ENCODE measurements at regions not wholly inside any gene's neighbourhood (a gene's known extent, or its start where the extent isn't known, plus 50 kb on each side); places are given as distances from the start of the nearest gene placed in this dataset.

GRCh38 chr6:53744321-53744720, 50.5 kb upstream of the LRRC1 start:
- DNase-seq = no peak

GRCh38 chr6:53741034-53741823, 53.6 kb upstream of the LRRC1 start:
- peak; percentile 27 to 49 for DNase-seq

DNA sequence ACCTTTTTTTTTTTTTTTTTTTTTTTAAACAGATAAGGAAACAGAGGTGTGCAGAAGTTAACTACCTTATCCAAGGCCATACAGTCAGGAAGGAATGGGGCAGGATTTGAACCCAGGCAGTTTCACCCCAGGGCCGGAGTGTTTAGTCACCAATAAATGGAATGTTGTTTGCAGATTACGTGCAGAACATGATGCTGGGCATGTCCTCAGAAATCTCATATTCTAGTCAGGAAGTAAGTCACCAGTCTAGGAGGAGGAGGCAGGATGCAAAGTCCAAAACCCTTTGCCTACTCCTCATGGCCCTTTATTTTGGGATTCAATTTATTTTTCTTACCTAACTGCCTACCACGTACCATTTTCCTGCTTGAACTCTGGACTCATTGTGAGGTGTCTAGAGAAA, 57.1 kb upstream of the LRRC1 start:
- no peak for DNase-seq

GRCh38 chr6:53735896-53736295, 58.9 kb upstream of the LRRC1 start:
- no peak for DNase-seq

- peak in 1 of 2 donors; percentile 33 for DNase-seq
Measured at GRCh38 chr6:53734473-53735299, 60.1 kb upstream of the LRRC1 start.

DNA sequence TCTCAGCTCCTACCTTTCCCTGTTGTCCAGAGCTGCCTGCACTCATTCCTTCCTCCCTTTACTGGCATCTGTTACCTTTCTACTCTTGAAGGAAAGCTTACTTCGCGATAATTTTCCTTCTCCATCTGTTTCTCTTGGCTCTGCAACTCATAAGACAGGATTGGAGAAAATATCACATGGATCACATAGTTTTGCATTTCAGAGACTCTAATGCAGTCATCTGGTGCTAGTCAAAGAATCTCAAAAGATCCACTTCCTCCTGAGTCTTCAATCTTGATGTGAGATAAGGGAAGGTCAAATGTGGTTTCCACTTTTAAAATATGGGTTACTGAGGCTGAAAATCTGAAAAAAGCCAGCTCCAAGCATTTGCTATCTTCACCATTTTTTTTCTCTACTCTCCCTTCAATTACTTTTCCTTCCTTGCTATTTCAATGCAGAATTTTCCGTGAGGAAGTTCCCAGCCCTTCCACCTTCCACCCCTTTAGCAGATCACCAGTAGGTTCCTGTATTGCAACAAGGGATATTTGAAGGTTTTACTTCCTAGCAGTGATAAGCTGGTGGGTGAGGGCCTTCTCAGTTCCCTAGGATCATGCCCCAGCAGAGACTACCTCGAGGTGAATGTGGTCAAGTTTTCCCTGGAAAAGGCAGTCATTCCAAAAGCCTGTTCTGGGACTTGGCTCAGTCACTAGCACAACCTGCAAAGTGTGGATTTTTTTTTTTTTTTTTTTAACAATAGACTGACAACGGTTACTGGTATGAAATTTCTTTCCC, 62.8 kb upstream of the LRRC1 start:
- DNase-seq = no peak

GRCh38 chr6:53730767-53731166, 64.0 kb upstream of the LRRC1 start:
- no peak for DNase-seq

GRCh38 chr6:53728570-53729194, 63.1 kb upstream of the KLHL31 start:
- DNase-seq = peak; percentile 58 to 62

GRCh38 chr6:53727748-53728147, 62.2 kb upstream of the KLHL31 start:
- no peak for DNase-seq

DNA sequence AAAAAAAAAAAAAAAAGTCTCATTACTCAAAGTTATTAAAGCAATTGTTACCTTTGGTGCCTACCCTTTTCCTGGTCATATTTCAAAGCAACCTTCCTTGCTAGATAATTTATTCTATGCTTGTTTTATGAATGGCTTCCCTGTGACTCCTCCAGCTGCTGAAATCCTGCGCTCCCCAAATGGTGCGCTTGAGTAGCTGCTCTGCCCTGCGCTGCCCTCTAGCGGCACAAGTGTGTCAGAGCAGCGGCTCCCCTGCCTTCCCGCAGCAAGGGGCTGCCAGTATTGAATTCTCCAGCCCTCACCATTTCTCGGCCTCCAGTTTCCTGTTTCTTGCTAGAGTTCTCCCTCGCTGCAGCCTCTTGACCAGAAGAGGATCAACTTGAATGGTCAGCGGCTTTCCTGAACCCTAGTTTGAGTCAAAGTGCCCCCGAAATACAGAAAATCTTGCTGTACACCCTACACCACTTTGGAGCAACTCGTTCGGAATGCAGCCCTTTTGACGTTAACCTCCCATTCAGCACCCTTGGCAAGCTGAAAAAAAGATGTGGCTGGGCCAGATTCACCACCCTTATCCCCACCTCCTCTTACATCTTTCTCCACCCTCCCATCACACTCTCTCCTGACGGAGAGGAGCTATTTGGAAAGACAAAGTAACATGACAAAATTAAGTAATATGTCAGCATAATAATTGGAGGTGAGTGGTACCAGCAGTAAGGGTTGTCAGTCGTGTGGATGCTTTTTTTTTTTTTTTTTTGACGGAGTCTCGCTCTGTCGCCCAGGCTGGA, 60.4 kb upstream of the KLHL31 start:
- DNase-seq = peak; percentile 80 to 84

GRCh38 chr6:53724501-53724900, 58.9 kb upstream of the KLHL31 start:
- no peak for DNase-seq

DNA sequence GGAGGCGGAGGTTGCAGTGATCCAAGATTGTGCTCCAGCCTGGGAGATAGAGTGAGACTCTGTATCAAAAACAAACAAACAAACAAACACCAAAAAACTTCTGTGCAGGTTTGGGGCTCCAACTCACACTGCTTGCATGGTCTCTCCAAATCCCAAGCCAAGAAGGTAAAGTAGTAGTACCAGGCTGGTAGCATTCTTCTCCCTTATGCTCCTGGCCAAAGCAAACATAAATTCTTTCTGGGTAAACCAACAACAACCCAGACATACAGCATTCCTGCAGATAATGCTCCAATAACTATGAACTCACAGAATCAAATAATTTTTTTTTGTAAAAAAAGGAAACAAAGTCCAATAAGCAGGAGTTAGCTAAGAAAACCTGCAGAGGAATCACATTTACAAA, 57.8 kb upstream of the KLHL31 start:
- DNase-seq = no peak

- no peak for DNase-seq
Measured at GRCh38 chr6:53721766-53722165, 56.2 kb upstream of the KLHL31 start.

GRCh38 chr6:53718597-53719460, 53.3 kb upstream of the KLHL31 start:
- DNase-seq = no peak

DNA sequence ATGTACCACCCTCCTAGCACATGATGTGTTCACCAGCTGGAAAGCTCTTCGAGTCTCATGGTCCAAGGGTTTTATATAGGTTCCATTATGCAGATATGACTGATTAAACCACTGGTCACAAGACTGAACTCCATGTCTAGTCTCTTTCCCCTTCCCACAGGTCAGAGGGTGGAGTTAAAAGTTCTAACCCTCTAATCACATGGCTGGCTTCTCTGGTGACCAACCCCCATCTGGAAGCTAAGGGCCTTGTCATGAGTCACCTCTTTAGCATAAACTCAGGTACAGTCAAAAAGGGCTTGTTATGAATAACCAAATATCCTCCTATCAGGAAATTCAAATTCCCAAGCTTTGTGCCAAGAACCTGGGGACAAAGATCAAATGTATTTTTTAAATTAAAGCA, 52.0 kb upstream of the KLHL31 start:
- DNase-seq = no peak

DNA sequence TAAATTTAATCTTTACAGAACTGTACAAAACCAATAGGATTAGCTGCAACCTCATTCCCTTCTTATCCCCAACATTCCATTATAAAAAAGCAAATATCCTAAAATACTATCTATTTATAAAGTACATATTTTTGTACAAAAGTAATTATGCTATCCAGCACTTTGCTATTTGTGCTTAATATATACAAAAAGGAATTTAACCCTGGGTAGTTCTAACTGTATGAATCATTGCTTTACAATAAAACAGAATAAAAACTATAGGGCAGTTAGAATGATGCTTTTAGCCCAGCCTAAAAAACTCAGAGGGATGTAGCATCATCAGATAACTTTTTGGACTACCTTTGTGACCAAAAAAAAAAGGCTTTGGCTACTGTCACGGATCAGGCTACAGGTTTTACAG, 49.9 kb upstream of the KLHL31 start:
- no peak for DNase-seq

All from stimulated activated CD4-positive, alpha-beta T cell treated with anti-CD3 and anti-CD28 coated beads, Interleukin-2, amount 100 ng/mL, for 24 hours (primary cell).